Body of pancreas (tissue), 4 donors: ENCODE measurements at regions not wholly inside any gene's neighbourhood (a gene's known extent, or its start where the extent isn't known, plus 50 kb on each side); places are given as distances from the start of the nearest gene placed in this dataset.

Source experiments
- CTCF ChIP-seq, 7 experiments: fragments of 450-650 bp in 4 of 7; fragments of 200-600 bp in 3 of 7; sonication (generic) in 3 of 7; IDR thresholded peaks; one replicate each; pipeline ENCODE4 v1.5.1; 2016 to 2019; ENCODE audit warnings: antibody characterized with exemption in 7 of 7
- POLR2A ChIP-seq, 3 donors: fragments of 450-650 bp; IDR thresholded peaks; one replicate each; pipeline ENCODE4 v1.6.1; 2016; ENCODE audit warnings: antibody characterized with exemption in 3 of 3, mild to moderate bottlenecking in 2 of 3

GRCh38 chr2:41955316-41956043 is 92.3 kb upstream of the PKDCC start:
- no peak for TF ChIP-seq CTCF (IDR thresholded peaks at IDR 0.05)
- TF ChIP-seq POLR2A (IDR thresholded peaks at IDR 0.05) = no peak
